MCF 10A (cell line): ENCODE measurements at regions not wholly inside any gene's neighbourhood (a gene's known extent, or its start where the extent isn't known, plus 50 kb on each side); places are given as distances from the start of the nearest gene placed in this dataset.

Experiments
- BruUV-seq: library from RNA; stranded (reverse); fragments of 400-500 nt; replicated peaks from 2 replicates; lab custom pipeline; 2021; lab: Mats Ljungman, UMichigan
- CTCF ChIA-PET: fragments of 300-600 bp; sonication (Branson Sonifier 250); formaldehyde crosslinking; extraction: SDS; loops from one replicate; lab custom pipeline; 2021; ENCODE audit warnings: antibody characterized with exemption, inconsistent platforms; lab: Yijun Ruan, JAX
- POLR2A ChIA-PET: fragments of 300-600, 350-650 bp; sonication (Branson Sonifier 250); formaldehyde crosslinking; extraction: SDS; loops from one replicate; lab custom pipeline; 2020; ENCODE audit warnings: antibody characterized with exemption, inconsistent platforms; lab: Yijun Ruan, JAX
- DNase-seq: peaks from one replicate; pipeline ENCODE4 v3.0.0-alpha.2; 2018; ENCODE audit not compliant: unreplicated experiment
- H3K27ac Mint-ChIP-seq: one replicate; pipeline ENCODE4 v1.8.0; 2022; ENCODE audit warnings: mild to moderate bottlenecking, low read depth, mixed read lengths; ENCODE audit not compliant: unreplicated experiment
- H3K27me3 Mint-ChIP-seq: one replicate; pipeline ENCODE4 v1.8.0; 2022; ENCODE audit warnings: mixed read lengths; ENCODE audit not compliant: insufficient read depth, unreplicated experiment
- H3K36me3 Mint-ChIP-seq: one replicate; pipeline ENCODE4 v1.8.0; 2022; ENCODE audit warnings: mild to moderate bottlenecking, moderate library complexity, mixed read lengths; ENCODE audit not compliant: insufficient read depth, unreplicated experiment
- H3K4me1 Mint-ChIP-seq: one replicate; pipeline ENCODE4 v1.8.0; 2022; ENCODE audit warnings: mixed read lengths; ENCODE audit not compliant: insufficient read depth, unreplicated experiment
- H3K4me3 Mint-ChIP-seq: one replicate; pipeline ENCODE4 v1.8.0; 2022; ENCODE audit warnings: mild to moderate bottlenecking, moderate library complexity, mixed read lengths; ENCODE audit not compliant: unreplicated experiment
- H3K9me3 Mint-ChIP-seq: one replicate; pipeline ENCODE4 v1.8.0; 2022; ENCODE audit warnings: mixed read lengths; ENCODE audit not compliant: unreplicated experiment
- intact Hi-C: fragments of 100-400 bp; cut with micrococcal nuclease; formaldehyde crosslinking; loops from 2 replicates; pipeline ENCODE4 v1.14.1; 2022
- TF ChIP-seq, protein P1 (sequence below): fragments of 200-600 bp; IDR thresholded peaks from one replicate; pipeline ENCODE4 v1.8.0; 2022; ENCODE audit warnings: antibody characterized with exemption, mild to moderate bottlenecking; ENCODE audit not compliant: unreplicated experiment

DNA sequence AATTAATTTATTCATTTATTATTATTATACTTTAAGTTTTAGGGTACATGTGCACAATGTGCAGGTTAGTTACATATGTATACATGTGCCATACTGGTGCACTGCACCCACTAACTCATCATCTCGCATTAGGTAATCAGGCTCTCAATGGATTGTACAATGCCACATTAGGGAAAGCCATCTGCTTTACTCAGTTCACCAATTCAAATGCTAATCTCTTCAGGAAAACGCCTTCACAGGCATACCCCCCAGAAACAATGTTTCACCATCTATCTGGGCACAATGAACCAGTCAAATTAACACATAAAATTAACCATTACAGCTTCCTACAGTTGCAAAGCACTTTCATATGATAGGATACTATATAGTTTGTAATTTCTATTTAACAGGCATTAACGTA is 84.8 kb upstream of the DNAJC10 start:
- no peaks in the 10 kb centered on the region for H3K36me3 Mint-ChIP-seq
- no peaks in the 10 kb centered on the region for H3K9me3 Mint-ChIP-seq
- H3K4me1 Mint-ChIP-seq: no peaks in the 10 kb centered on the region
- TF ChIP-seq, protein P1, sequence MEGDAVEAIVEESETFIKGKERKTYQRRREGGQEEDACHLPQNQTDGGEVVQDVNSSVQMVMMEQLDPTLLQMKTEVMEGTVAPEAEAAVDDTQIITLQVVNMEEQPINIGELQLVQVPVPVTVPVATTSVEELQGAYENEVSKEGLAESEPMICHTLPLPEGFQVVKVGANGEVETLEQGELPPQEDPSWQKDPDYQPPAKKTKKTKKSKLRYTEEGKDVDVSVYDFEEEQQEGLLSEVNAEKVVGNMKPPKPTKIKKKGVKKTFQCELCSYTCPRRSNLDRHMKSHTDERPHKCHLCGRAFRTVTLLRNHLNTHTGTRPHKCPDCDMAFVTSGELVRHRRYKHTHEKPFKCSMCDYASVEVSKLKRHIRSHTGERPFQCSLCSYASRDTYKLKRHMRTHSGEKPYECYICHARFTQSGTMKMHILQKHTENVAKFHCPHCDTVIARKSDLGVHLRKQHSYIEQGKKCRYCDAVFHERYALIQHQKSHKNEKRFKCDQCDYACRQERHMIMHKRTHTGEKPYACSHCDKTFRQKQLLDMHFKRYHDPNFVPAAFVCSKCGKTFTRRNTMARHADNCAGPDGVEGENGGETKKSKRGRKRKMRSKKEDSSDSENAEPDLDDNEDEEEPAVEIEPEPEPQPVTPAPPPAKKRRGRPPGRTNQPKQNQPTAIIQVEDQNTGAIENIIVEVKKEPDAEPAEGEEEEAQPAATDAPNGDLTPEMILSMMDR: no peak
- ChIA-PET POLR2A (no interaction called here), CTCF (no interaction called here)
- H3K4me3 Mint-ChIP-seq: no peak overlapping the region
- BruUV-seq: no TSS peak
- DNase-seq: no peak
- intact Hi-C loops: no loop called here
- no peak overlapping the region for H3K27ac Mint-ChIP-seq
- H3K27me3 Mint-ChIP-seq: no peaks in the 10 kb centered on the region

DNA sequence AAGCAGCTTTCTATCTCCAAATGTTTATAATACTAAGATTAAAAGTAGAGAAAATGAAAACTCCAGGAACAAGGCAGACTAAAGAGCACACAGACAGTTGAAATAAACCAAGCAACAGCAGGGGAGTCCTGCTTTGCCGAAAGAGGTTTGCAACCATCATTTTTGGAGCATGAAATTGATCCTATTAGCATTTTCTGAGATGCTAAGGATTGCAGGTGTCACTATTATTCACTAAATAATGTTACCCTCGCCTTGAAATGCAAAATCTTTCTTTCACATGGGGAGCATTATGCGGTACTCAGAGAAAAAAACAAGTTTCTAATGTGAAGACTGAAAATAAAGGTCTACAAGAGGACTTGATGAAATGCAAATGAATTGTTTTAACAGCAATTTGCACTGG is 81.7 kb upstream of the DNAJC10 start:
- CTCF ChIA-PET: interaction anchor here (1.2 kb wide), 1 partner anchor 449 kb away, joined by 3 read pairs; no protein-coding TSS in a partner anchor
- Mint-ChIP-seq H3K4me1 (no peaks in the 10 kb centered on the region), H3K9me3 (no peaks in the 10 kb centered on the region)

DNA sequence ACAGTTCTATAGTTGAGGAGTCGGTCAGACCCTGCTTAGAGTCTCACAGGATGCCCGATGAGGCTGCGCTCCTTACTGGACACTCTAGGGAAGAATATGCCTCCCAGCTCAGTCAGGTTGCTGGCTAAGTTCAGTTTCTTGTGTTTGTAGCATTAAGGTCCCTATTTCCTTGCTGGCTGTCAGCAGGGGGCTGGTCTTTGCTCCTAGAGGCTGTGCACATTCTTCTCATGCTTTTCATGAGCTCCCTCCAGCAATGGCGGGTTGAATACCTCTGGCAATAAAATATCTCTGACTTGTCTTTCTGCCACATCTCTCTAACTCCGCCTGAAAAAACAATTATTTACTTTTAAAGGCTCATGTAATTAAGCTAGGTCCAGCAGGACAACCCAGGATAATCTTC is 79.4 kb upstream of the DNAJC10 start:
- H3K4me3 Mint-ChIP-seq: no peak overlapping the region
- ChIA-PET CTCF (interaction anchor here (0.9 to 2.2 kb wide), 3 partner anchors 12 to 30 kb away, joined by 3 to 11 read pairs (median 3); no protein-coding TSS in a partner anchor), POLR2A (no interaction called here)
- no peaks in the 10 kb centered on the region for H3K4me1 Mint-ChIP-seq
- no peak for DNase-seq
- H3K36me3 Mint-ChIP-seq: no peaks in the 10 kb centered on the region
- no peaks in the 10 kb centered on the region for H3K9me3 Mint-ChIP-seq
- BruUV-seq: no TSS peak
- H3K27me3 Mint-ChIP-seq: no peaks in the 10 kb centered on the region
- TF ChIP-seq, protein P1: no peak
- no peak overlapping the region for H3K27ac Mint-ChIP-seq
- intact Hi-C loops: no loop called here

More for the DNA sequence above, 81.7 kb upstream of the DNAJC10 start:
- Mint-ChIP-seq H3K27ac (no peak overlapping the region), H3K27me3 (no peaks in the 10 kb centered on the region), H3K4me3 (no peak overlapping the region), H3K36me3 (no peaks in the 10 kb centered on the region)
- no TSS peak for BruUV-seq
- DNase-seq: no peak
- POLR2A ChIA-PET: no interaction called here
- TF ChIP-seq, protein P1: no peak
- intact Hi-C loops: no loop called here

DNA sequence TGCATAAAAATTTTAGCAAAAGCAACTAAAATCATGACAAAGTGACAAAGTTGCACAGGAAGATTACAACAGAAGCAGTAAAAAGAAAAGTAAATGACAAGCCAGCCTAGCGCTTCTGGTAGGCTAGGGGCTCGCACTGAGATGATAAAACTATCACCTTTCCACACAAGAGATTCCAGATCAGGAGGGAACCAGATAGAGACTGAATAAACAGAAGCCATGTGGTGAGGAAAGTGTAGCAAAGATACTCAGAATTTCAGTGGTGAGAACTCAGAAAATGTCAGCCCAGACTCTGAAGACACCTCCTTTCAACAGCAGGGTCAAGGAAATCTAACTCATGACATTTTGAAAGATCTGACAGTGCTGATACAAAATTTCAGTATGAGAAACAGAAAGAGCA is 77.4 kb upstream of the DNAJC10 start:
- no peak overlapping the region for H3K4me3 Mint-ChIP-seq
- H3K27me3 Mint-ChIP-seq: no peaks in the 10 kb centered on the region
- no peaks in the 10 kb centered on the region for H3K9me3 Mint-ChIP-seq
- intact Hi-C loops: no loop called here
- DNase-seq: no peak
- H3K27ac Mint-ChIP-seq: no peak overlapping the region
- BruUV-seq: no TSS peak
- ChIA-PET CTCF (interaction anchor here (2.7 kb wide), 1 partner anchor 10 kb away, joined by 10 read pairs; no protein-coding TSS in a partner anchor), POLR2A (no interaction called here)
- TF ChIP-seq, protein P1: no peak
- H3K4me1 Mint-ChIP-seq: no peaks in the 10 kb centered on the region
- H3K36me3 Mint-ChIP-seq: no peaks in the 10 kb centered on the region
